ENCODE measurements at regions not wholly inside any gene's neighbourhood (a gene's known extent, or its start where the extent isn't known, plus 50 kb on each side); places are given as distances from the start of the nearest gene placed in this dataset.

DNA sequence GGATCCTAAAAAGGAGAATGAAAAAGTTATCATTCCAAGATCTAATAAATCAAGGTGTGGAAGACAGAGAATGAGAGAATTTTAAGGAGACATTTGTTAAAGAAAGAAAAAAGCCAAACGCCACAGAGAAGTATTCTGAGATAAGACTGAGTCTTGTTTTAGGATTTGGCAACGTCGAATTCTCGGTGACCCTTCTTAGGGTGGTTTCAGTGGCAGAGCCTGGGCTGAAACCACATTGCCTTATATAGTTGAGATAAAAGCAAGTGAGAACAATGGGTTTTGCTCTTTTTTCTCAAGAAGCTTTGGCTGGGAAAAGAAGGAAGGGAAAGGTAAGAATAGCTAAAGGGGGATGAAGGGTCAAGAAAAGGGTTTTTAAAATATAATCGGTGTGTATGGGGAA lies 209.4 kb downstream of the VEGFC start:
- TF ChIP-seq POLR2A (IDR thresholded peaks at IDR 0.05) (no peak), EP300 (IDR thresholded peaks at IDR 0.05) (no peak), POLR2AphosphoS5 (IDR thresholded peaks at IDR 0.05) (no peak)
- TF ChIP-seq, protein P1, sequence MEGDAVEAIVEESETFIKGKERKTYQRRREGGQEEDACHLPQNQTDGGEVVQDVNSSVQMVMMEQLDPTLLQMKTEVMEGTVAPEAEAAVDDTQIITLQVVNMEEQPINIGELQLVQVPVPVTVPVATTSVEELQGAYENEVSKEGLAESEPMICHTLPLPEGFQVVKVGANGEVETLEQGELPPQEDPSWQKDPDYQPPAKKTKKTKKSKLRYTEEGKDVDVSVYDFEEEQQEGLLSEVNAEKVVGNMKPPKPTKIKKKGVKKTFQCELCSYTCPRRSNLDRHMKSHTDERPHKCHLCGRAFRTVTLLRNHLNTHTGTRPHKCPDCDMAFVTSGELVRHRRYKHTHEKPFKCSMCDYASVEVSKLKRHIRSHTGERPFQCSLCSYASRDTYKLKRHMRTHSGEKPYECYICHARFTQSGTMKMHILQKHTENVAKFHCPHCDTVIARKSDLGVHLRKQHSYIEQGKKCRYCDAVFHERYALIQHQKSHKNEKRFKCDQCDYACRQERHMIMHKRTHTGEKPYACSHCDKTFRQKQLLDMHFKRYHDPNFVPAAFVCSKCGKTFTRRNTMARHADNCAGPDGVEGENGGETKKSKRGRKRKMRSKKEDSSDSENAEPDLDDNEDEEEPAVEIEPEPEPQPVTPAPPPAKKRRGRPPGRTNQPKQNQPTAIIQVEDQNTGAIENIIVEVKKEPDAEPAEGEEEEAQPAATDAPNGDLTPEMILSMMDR (IDR thresholded peaks at IDR 0.05): no peak
- H3K36me3 ChIP-seq: no peaks in the 10 kb centered on the region
- DNase-seq (no peak), ATAC-seq (ENCODE audit: low FRiP score in 2 of 2) (no peak)
- H3K9me3 ChIP-seq: no peaks in the 10 kb centered on the region
- H3K4me3 ChIP-seq: no peak overlapping the region
- WGBS, 2 donors: 86 to 95% methylated on average over 5 of the region's 5 CpGs
- H3K27ac ChIP-seq: no peak overlapping the region
- H3K27me3 ChIP-seq: no peaks in the 10 kb centered on the region
- no peaks in the 10 kb centered on the region for H3K4me1 ChIP-seq

DNA sequence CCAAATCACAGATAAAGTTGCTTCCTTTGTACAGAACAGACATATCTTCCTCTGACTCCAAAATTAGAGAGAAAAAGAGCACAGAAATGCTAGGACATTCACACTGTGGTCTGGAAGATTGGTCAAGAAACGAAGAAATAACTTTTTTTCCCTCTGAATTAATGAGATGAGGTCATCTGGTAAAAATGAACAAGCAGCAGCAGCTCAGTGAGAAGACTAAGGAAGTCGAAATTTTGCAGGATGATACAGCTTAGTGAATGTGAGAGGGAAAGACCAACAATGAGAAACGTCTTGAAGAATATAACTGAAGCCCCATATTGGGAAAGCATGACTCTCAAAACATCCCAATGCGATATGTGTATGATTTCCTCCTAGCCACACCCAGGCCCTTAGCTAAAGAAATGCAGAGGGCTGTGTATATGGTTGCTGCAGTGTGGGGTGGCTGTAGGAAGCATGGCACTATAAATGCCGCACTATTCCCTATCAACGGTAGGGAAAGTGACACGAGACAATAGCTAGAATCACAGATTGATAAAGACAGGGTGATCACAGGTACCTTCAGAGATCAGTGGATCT lies 208.6 kb downstream of the VEGFC start:
- TF ChIP-seq POLR2AphosphoS5 (IDR thresholded peaks at IDR 0.05) (no peak), POLR2A (IDR thresholded peaks at IDR 0.05) (no peak), EP300 (IDR thresholded peaks at IDR 0.05) (no peak)
- TF ChIP-seq, protein P1 (IDR thresholded peaks at IDR 0.05): no peak
- DNase-seq: no peak

DNA sequence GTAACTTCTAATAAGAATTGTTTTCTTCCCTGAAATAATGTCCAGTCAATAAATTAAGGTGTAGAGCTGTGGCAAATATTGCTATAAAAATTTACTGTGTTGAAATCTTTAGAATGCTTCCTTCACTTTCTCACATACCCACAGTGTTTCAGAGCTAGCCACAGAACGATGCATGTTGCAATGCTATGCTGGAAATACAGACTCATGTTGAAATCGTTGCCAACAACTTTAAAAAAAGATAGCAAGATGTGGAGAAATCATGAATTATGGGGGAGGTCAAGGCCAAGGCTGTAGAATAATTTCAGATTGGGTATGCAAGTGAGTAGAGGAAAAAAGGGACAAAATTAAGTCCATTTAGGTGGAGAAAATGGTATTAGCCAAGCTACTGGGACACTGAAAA lies 204.8 kb downstream of the VEGFC start:
- WGBS, 2 donors: 51 to 60% methylated on average over 2 of the region's 2 CpGs
- no peak overlapping the region for H3K4me3 ChIP-seq
- H3K4me1 ChIP-seq: no peaks in the 10 kb centered on the region
- DNase-seq (no peak), ATAC-seq (ENCODE audit: low FRiP score in 2 of 2) (no peak)
- H3K27ac ChIP-seq: no peak overlapping the region
- peaks cover 0 to 4% (median 0%) of the 10 kb centered on the region in 4 donors for H3K9me3 ChIP-seq
- H3K27me3 ChIP-seq: no peaks in the 10 kb centered on the region
- TF ChIP-seq POLR2AphosphoS5 (IDR thresholded peaks at IDR 0.05) (no peak), POLR2A (IDR thresholded peaks at IDR 0.05) (no peak), EP300 (IDR thresholded peaks at IDR 0.05) (no peak)
- TF ChIP-seq, protein P1 (IDR thresholded peaks at IDR 0.05): no peak
- no peaks in the 10 kb centered on the region for H3K36me3 ChIP-seq

More for the DNA sequence above, 208.6 kb downstream of the VEGFC start:
- Histone ChIP-seq H3K4me3 (no peak overlapping the region), H3K4me1 (no peaks in the 10 kb centered on the region), H3K9me3 (no peaks in the 10 kb centered on the region), H3K27ac (no peak overlapping the region), H3K27me3 (no peaks in the 10 kb centered on the region), H3K36me3 (no peaks in the 10 kb centered on the region)
- no peak for ATAC-seq (ENCODE audit: low FRiP score in 2 of 2)
- 84 to 89% methylated on average over 7 of the region's 7 CpGs for WGBS, 2 donors

DNA sequence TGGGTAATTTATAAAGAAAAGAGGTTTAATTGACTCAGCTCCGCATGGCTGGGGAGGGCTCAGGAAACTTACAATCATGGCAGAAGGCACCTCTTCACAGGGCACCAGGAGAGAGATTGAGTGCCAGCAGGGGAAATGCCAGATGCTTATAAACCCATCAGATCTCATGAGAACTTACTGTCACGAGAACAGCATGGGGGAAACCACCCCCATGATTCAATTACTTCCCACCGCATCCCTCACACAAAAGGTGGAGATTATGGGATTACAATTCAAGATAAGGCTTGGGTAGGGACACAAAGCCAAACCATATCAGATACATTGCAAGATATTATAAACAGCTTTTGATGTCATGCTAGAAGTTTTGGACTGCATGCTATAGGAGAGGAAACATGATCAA lies 204.3 kb downstream of the VEGFC start:
- WGBS, 2 donors: 77 to 86% methylated on average over 3 of the region's 3 CpGs
- TF ChIP-seq POLR2A (IDR thresholded peaks at IDR 0.05) (no peak), POLR2AphosphoS5 (IDR thresholded peaks at IDR 0.05) (no peak), EP300 (IDR thresholded peaks at IDR 0.05) (no peak)
- TF ChIP-seq, protein P1 (IDR thresholded peaks at IDR 0.05): no peak
- ATAC-seq (ENCODE audit: low FRiP score in 2 of 2) (no peak), DNase-seq (no peak)
- no peaks in the 10 kb centered on the region for H3K27me3 ChIP-seq
- no peak overlapping the region for H3K4me3 ChIP-seq
- H3K36me3 ChIP-seq: no peaks in the 10 kb centered on the region
- no peak overlapping the region for H3K27ac ChIP-seq
- H3K4me1 ChIP-seq: no peaks in the 10 kb centered on the region
- H3K9me3 ChIP-seq: peaks cover 0 to 4% (median 0%) of the 10 kb centered on the region in 4 donors

DNA sequence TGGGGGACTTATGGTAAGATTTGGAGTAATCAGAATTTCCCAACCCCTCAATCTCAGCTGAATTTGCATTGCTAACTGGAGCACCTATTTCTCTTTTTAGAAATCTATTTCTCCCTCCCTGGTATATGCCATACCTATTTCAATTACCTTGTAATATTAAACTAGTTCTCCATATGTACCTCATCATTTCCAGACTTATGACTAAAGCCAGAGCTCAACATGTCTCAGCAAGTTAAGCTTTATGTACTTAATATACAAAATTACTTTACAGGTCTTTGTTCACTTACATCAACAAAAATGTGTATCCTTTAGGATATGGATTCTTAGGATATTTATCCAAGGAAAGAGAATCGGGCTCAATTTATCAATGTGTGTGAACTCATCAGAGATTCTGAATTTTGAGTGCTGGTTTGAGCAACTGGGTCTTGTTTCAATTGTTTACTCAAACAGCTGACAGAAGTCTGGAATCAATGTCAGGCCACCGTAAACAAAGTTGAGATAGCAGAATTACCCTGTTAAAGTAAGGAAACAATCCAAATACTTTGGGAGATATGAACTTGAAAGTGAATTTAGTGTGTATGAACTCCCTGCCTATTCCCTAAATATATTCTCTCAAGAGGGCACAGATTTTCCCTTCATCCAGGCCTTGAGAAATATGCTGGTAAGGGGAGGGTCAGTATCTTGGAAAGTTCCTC lies 199.6 kb downstream of the VEGFC start:
- no peaks in the 10 kb centered on the region for H3K27me3 ChIP-seq
- H3K27ac ChIP-seq: no peak overlapping the region
- no peaks in the 10 kb centered on the region for H3K36me3 ChIP-seq
- no peaks in the 10 kb centered on the region for H3K4me1 ChIP-seq
- TF ChIP-seq EP300 (IDR thresholded peaks at IDR 0.05): no peak
- TF ChIP-seq POLR2A (IDR thresholded peaks at IDR 0.05): no peak
- TF ChIP-seq, protein P1 (IDR thresholded peaks at IDR 0.05): no peak
- no peak for TF ChIP-seq POLR2AphosphoS5 (IDR thresholded peaks at IDR 0.05)
- ATAC-seq (ENCODE audit: low FRiP score in 2 of 2) (no peak), DNase-seq (no peak)
- peaks cover 0 to 4% (median 0%) of the 10 kb centered on the region in 4 donors for H3K9me3 ChIP-seq
- WGBS, 2 donors: 70 to 71% methylated on average over 2 of the region's 2 CpGs
- H3K4me3 ChIP-seq: no peak overlapping the region
